ENCODE measurements at regions not wholly inside any gene's neighbourhood (a gene's known extent, or its start where the extent isn't known, plus 50 kb on each side); places are given as distances from the start of the nearest gene placed in this dataset.

DNA sequence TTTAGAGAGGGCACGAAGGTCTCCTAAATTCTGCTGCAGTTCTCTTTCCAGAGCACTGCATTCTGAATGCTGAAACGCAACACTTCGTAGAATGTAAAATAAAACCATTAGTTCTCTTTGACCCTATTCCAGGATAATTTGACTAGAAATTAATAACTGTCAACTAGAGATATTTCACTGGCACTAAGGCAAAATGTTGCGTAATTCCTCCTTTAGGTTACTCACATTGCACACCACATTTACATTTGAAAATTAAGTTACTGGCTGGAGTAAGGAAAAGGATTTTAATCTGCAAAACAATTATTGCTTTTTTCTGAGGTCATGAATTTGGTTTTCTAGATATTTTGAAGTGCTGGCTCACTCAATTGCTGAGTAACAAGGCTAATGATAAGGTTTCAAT is 58.0 kb upstream of the TRHDE start:
- Histone ChIP-seq H2BK15ac (ENCODE audit: low read length) (no peak overlapping the region), H2BK12ac (ENCODE audit: low read depth, low read length) (no peak overlapping the region), H3K27me3 (replicated peaks in 1 of 4; ENCODE audit: control insufficient read depth in 3 of 4, extremely low read depth in 1 of 4, insufficient read depth in 3 of 4, low read length in 3 of 4) (no peaks in the 10 kb centered on the region), H4K91ac (replicated peaks; ENCODE audit: insufficient read length, low read length) (no peak overlapping the region), H3K56ac (replicated peaks; ENCODE audit: insufficient read length, low read depth, low read length) (no peak overlapping the region), H3K4ac (replicated peaks; ENCODE audit: insufficient read length, low read depth, low read length) (no peak overlapping the region), H3K23ac (ENCODE audit: insufficient read length) (no peak overlapping the region), H2AK5ac (ENCODE audit: low read depth, low read length) (no peak overlapping the region), H3K14ac (ENCODE audit: insufficient read length) (no peak overlapping the region), H2BK120ac (replicated peaks; ENCODE audit: low read depth, low read length) (peak overlapping the region; percentile 48), H2BK20ac (ENCODE audit: low read length) (no peak overlapping the region), H3K9me3 (ENCODE audit: insufficient read depth in 2 of 2, low read depth in 1 of 2, low read length in 1 of 2) (no peaks in the 10 kb centered on the region), H3K23me2 (ENCODE audit: low read depth, low read length) (no peaks in the 10 kb centered on the region), H3K36me3 (ENCODE audit: control insufficient read depth in 2 of 4, insufficient read depth in 4 of 4, low read length in 3 of 4) (no peaks in the 10 kb centered on the region), H3K4me1 (replicated peaks in 1 of 4; ENCODE audit: control insufficient read depth in 3 of 4, insufficient read depth in 4 of 4, low read length in 3 of 4) (peaks cover 0 to 13% (median 5%) of the 10 kb centered on the region in 4 experiments; a peak in 3 of 7 replicates), H3K79me1 (ENCODE audit: low read depth, low read length) (no peaks in the 10 kb centered on the region), H3K4me3 (ENCODE audit: extremely low read depth in 1 of 4, insufficient read depth in 2 of 4, low read depth in 3 of 4, low read length in 4 of 4) (no peak overlapping the region), H4K8ac (ENCODE audit: extremely low read depth, insufficient read depth, low read length) (no peak overlapping the region), H3K79me2 (ENCODE audit: control insufficient read depth in 1 of 2, insufficient read depth in 2 of 2, low read length in 2 of 2) (no peaks in the 10 kb centered on the region), H3K4me2 (ENCODE audit: insufficient read depth in 1 of 2, low read depth in 2 of 2, low read length in 2 of 2) (peak overlapping the region in 1 of 2 experiments; percentile 38; a peak in 3 of 4 replicates), H4K5ac (ENCODE audit: insufficient read length, low read depth, low read length) (peak overlapping the region; percentile 89), H3K18ac (ENCODE audit: extremely low read depth, low read length) (no peak overlapping the region), H2AFZ (ENCODE audit: low read length) (no peak overlapping the region), H2BK5ac (ENCODE audit: low read depth, low read length) (peak overlapping the region; percentile 14; the same call in 1 of the 2 replicates), H4K20me1 (replicated peaks in 1 of 2; ENCODE audit: control insufficient read depth in 1 of 2, insufficient read depth in 2 of 2, low read length in 2 of 2) (no peaks in the 10 kb centered on the region), H3K9ac (replicated peaks in 1 of 4; ENCODE audit: extremely low read depth in 1 of 4, low read depth in 3 of 4, low read length in 3 of 4) (no peak overlapping the region), H3K27ac (ENCODE audit: low read depth, low read length) (no peak overlapping the region)
- TF ChIP-seq CHD2 (IDR thresholded peaks at IDR 0.05; ENCODE audit: low read length) (no peak), CEBPB (IDR thresholded peaks at IDR 0.05; ENCODE audit: low read depth, low read length) (peak; percentile 85)
- FAIRE-seq (no peak), DNase-seq (ENCODE audit: low read depth in 1 of 2, low spot score in 2 of 2) (no peak)
- ChIA-PET POLR2A (ENCODE audit: partially characterized antibody) (no interaction called here), CTCF (ENCODE audit: partially characterized antibody) (interaction anchor here (1.0 kb wide), 1 partner anchor 13 kb away, joined by 3 read pairs; no protein-coding TSS in a partner anchor)
- WGBS, 2 experiments (ENCODE audit: extremely low coverage in 1 of 2, insufficient coverage in 1 of 2, insufficient read length in 1 of 2, insufficient replicate concordance in 2 of 2, low coverage in 1 of 2, low lambda C conversion rate in 2 of 2, missing lambda C conversion rate in 1 of 2): 48% methylated on average over 4 of the region's 4 CpGs; no CpG with 5 or more reads in 1 of the 2 experiments

All from H1 (cell line).